ENCODE measurements at regions not wholly inside any gene's neighbourhood (a gene's known extent, or its start where the extent isn't known, plus 50 kb on each side); places are given as distances from the start of the nearest gene placed in this dataset.

DNA sequence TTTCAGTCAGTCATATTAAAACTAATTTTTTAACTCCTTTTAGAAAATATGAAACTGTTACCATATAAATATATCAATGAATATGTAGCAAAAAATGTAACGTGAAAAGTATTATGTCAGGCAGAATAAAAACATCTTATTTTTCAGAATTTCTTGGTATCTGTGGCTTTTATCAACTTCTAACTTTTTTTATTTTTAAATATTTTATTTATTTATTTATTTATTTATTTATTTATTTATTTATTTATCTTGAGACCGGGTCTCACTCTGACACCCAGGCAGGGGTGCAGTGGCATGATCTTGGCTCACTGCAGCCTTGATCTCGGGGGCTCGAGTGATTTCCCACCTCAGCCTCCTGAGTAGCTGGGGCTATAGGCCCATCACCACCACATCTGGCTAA is 87.6 kb downstream of the C21orf91 start:
- Histone ChIP-seq H3K9ac (no peak overlapping the region), H2AFZ (ENCODE audit: low read depth) (no peak overlapping the region), H3K4me1 (ENCODE audit: low read depth, poor library complexity, severe bottlenecking) (peaks cover 4% of the 10 kb centered on the region), H4K20me1 (ENCODE audit: insufficient read depth) (no peaks in the 10 kb centered on the region), H3K27me3 (ENCODE audit: insufficient read depth, low read depth) (no peaks in the 10 kb centered on the region), H3K79me2 (ENCODE audit: insufficient read depth, low read depth) (no peaks in the 10 kb centered on the region), H3K27ac (no peak overlapping the region), H3K36me3 (ENCODE audit: insufficient read depth) (no peaks in the 10 kb centered on the region), H3K4me2 (no peak overlapping the region), H3K4me3 (IDR thresholded peaks at IDR 0.05; ENCODE audit: insufficient read depth, low read depth, low read length) (no peak overlapping the region)
- TF ChIP-seq, protein P1, sequence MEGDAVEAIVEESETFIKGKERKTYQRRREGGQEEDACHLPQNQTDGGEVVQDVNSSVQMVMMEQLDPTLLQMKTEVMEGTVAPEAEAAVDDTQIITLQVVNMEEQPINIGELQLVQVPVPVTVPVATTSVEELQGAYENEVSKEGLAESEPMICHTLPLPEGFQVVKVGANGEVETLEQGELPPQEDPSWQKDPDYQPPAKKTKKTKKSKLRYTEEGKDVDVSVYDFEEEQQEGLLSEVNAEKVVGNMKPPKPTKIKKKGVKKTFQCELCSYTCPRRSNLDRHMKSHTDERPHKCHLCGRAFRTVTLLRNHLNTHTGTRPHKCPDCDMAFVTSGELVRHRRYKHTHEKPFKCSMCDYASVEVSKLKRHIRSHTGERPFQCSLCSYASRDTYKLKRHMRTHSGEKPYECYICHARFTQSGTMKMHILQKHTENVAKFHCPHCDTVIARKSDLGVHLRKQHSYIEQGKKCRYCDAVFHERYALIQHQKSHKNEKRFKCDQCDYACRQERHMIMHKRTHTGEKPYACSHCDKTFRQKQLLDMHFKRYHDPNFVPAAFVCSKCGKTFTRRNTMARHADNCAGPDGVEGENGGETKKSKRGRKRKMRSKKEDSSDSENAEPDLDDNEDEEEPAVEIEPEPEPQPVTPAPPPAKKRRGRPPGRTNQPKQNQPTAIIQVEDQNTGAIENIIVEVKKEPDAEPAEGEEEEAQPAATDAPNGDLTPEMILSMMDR (conservative IDR thresholded peaks at IDR 0.05; ENCODE audit: low read depth, low read length), result no peak

DNA sequence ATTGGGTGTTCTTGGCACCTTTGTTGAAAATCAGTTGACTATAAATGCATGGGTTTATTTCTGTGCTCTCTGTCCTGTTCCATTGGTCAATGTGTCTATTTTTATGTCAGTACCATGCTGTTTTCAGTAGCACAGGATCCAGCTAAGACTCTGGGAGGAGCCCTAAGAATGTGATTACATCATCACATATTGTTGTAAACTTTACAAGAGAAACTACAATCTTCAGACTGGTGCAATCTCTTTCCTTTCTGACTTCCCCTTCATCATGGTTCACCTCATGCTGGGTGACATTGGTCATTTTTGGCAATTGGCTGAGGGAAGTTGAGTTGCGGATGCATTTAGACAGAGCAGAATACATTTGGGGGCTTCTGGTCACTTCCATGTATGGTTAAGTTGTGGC is 88.4 kb downstream of the C21orf91 start:
- H2AFZ ChIP-seq (ENCODE audit: low read depth), result no peak overlapping the region
- no peaks in the 10 kb centered on the region for H4K20me1 ChIP-seq (ENCODE audit: insufficient read depth)

DNA sequence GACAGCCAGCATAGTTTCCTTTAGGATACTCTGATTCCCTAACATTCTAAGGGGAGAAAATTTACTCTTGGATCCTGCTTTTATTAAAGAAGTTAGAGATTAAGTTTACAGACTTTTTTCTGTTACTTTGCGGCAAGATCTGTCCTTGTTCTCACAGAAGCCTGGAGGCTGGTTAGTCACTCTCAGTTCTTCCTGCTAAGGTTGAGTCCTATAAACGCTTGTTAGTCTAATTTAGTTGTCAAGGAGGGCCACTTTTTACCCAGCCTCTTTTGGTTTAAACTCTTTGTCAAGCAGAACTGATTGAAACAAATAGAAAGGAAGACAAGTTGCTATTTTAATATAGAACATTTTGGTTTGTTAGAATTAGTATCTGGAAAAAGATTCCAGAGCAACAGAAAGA is 89.7 kb downstream of the C21orf91 start:
- Histone ChIP-seq H2AFZ (ENCODE audit: low read depth) (no peak overlapping the region), H4K20me1 (ENCODE audit: insufficient read depth) (no peaks in the 10 kb centered on the region), H3K4me3 (IDR thresholded peaks at IDR 0.05; ENCODE audit: insufficient read depth, low read depth, low read length) (no peak overlapping the region), H3K27me3 (ENCODE audit: insufficient read depth, low read depth) (no peaks in the 10 kb centered on the region), H3K4me1 (ENCODE audit: low read depth, poor library complexity, severe bottlenecking) (peaks cover 4% of the 10 kb centered on the region), H3K36me3 (ENCODE audit: insufficient read depth) (no peaks in the 10 kb centered on the region), H3K79me2 (ENCODE audit: insufficient read depth, low read depth) (no peaks in the 10 kb centered on the region), H3K4me2 (no peak overlapping the region), H3K27ac (no peak overlapping the region), H3K9ac (no peak overlapping the region)
- TF ChIP-seq, protein P1 (conservative IDR thresholded peaks at IDR 0.05; ENCODE audit: low read depth, low read length), result no peak

More for the DNA sequence above, 88.4 kb downstream of the C21orf91 start:
- Histone ChIP-seq H3K4me3 (IDR thresholded peaks at IDR 0.05; ENCODE audit: insufficient read depth, low read depth, low read length) (no peak overlapping the region), H3K9ac (no peak overlapping the region), H3K79me2 (ENCODE audit: insufficient read depth, low read depth) (no peaks in the 10 kb centered on the region), H3K36me3 (ENCODE audit: insufficient read depth) (no peaks in the 10 kb centered on the region), H3K4me2 (no peak overlapping the region), H3K27me3 (ENCODE audit: insufficient read depth, low read depth) (no peaks in the 10 kb centered on the region), H3K27ac (no peak overlapping the region), H3K4me1 (ENCODE audit: low read depth, poor library complexity, severe bottlenecking) (peaks cover 4% of the 10 kb centered on the region)
- TF ChIP-seq, protein P1 (conservative IDR thresholded peaks at IDR 0.05; ENCODE audit: low read depth, low read length), result no peak

DNA sequence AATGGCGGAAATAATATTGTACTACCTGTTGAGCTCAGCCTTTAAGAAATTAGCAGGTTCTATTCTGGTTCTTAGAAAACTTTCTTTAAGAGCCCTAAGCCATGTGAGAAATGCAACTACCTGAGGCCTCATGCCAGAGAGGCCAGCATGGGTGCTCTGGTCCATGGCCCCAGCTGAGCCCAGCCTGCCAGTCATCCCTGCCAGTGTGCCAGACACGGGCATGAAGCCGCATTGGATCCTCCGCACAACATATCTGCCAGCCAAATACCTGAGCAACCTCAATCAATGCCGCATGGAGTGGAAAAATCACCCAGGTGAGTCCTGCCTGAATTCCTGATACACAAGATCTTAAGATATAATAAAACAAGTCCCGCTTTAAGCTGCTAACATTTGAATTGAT is 91.8 kb downstream of the C21orf91 start:
- H3K9ac ChIP-seq, result no peak overlapping the region
- H3K79me2 ChIP-seq (ENCODE audit: insufficient read depth, low read depth), result no peaks in the 10 kb centered on the region
- H3K27me3 ChIP-seq (ENCODE audit: insufficient read depth, low read depth), result no peaks in the 10 kb centered on the region
- TF ChIP-seq, protein P1 (conservative IDR thresholded peaks at IDR 0.05; ENCODE audit: low read depth, low read length), result no peak
- H3K27ac ChIP-seq, result no peak overlapping the region
- no peak overlapping the region for H3K4me3 ChIP-seq (IDR thresholded peaks at IDR 0.05; ENCODE audit: insufficient read depth, low read depth, low read length)
- no peak overlapping the region for H2AFZ ChIP-seq (ENCODE audit: low read depth)
- H3K36me3 ChIP-seq (ENCODE audit: insufficient read depth), result no peaks in the 10 kb centered on the region
- peaks cover 4% of the 10 kb centered on the region for H3K4me1 ChIP-seq (ENCODE audit: low read depth, poor library complexity, severe bottlenecking)
- H3K4me2 ChIP-seq, result no peak overlapping the region
- no peaks in the 10 kb centered on the region for H4K20me1 ChIP-seq (ENCODE audit: insufficient read depth)
